ENCODE measurements at regions not wholly inside any gene's neighbourhood (a gene's known extent, or its start where the extent isn't known, plus 50 kb on each side); places are given as distances from the start of the nearest gene placed in this dataset.
A peak's percentile ranks its signal among the peaks of the same experiment; 100 is the strongest.
"Not testable (repeated sequence)": the region's sequence is repeated elsewhere in the genome, so short reads cannot be mapped to it uniquely, and the experiment has no call there.

DNA sequence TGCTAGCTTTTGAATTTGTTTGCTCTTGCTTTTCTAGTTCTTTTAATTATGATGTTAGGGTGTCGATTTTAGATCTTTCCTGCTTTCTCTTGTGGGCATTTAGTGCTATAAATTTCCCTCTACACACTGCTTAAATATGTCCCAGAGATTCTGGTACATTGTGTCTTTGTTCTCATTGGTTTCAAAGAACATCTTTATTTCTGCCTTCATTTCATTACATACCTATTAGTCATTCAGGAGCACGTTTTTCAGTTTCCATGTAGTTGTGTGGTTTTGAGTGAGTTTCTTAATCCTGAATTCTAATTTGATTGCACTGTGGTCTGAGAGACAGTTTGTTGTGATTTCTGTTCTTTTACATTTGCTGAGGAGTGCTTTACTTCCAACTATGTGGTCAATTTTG, 51.2 kb upstream of the MB21D2 start:
- peak; percentile 40 to 75 for DNase-seq (ENCODE audit: low read depth in 2 of 2)
- not testable (repeated sequence) for H3K4me3 ChIP-seq (replicated peaks in 1 of 2; ENCODE audit: low read depth in 2 of 2, low read length in 2 of 2)

DNA sequence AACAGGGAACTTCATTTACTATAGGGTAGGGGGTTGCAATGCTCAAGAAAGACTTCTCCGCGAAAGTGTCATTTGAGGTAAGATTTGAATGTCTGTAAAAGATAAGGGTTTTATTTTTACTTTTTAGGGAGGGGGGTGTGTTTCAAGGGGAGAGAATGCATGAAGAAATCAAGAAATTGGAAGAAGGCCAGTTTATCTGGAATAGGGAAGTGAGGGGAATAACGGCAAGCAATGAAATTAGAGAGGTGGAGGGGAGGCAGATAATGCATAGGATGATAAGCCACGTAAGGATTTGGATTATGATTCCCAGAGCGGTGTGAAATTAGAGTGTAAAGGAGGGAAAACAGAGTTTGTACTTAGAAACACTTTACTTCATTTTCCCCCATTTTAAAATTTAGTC, 63.0 kb upstream of the MB21D2 start:
- no peak overlapping the region for H3K4me3 ChIP-seq (replicated peaks in 1 of 2; ENCODE audit: low read depth in 2 of 2, low read length in 2 of 2)
- no peak for DNase-seq (ENCODE audit: low read depth in 2 of 2)
- TF ChIP-seq, protein P1, sequence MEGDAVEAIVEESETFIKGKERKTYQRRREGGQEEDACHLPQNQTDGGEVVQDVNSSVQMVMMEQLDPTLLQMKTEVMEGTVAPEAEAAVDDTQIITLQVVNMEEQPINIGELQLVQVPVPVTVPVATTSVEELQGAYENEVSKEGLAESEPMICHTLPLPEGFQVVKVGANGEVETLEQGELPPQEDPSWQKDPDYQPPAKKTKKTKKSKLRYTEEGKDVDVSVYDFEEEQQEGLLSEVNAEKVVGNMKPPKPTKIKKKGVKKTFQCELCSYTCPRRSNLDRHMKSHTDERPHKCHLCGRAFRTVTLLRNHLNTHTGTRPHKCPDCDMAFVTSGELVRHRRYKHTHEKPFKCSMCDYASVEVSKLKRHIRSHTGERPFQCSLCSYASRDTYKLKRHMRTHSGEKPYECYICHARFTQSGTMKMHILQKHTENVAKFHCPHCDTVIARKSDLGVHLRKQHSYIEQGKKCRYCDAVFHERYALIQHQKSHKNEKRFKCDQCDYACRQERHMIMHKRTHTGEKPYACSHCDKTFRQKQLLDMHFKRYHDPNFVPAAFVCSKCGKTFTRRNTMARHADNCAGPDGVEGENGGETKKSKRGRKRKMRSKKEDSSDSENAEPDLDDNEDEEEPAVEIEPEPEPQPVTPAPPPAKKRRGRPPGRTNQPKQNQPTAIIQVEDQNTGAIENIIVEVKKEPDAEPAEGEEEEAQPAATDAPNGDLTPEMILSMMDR (IDR thresholded peaks at IDR 0.05; ENCODE audit: low read depth, low read length): no peak

DNA sequence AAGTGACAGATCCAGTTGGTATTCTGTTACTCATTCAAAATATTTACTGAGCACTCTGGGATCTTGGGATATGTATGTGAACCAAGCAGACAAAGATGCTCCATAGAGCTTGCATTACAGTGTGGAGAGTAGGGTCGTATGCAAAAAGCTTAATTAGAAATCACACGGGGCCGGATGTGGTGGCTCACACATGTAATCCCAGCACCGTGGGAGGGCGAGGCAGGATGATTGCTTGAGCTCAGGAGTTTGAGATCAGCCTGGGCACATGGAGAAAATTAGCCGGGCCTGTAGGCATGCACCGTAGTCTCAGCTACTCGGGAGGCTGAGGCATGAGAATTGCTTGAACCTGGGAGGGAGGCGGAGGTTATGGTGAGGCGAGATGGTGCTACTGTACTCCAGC, 68.7 kb upstream of the MB21D2 start:
- TF ChIP-seq, protein P1 (IDR thresholded peaks at IDR 0.05; ENCODE audit: low read depth, low read length): no peak
- peak in 1 of 2 donors; percentile 6 for DNase-seq (ENCODE audit: low read depth in 2 of 2)
- no peak overlapping the region for H3K4me3 ChIP-seq (replicated peaks in 1 of 2; ENCODE audit: low read depth in 2 of 2, low read length in 2 of 2)

DNA sequence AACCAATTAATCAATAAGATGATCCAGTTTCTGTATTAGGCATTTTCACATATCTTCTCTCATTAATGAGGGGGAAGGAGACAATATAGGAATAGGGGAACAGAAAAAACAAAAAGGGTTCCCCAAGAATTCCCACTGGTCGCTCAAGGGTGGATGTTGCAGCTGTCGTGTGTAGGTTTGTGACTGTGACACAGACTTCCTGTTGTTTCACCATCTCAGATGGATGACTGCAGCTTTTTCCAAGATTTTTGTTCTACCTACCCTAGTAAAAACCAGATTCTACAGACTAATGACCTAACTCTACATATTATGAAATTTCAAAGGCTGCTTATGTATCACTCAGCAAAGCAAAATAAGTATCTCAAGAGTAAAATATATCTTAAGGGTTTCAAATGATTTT, 73.7 kb upstream of the MB21D2 start:
- H3K4me3 ChIP-seq (replicated peaks in 1 of 2; ENCODE audit: low read depth in 2 of 2, low read length in 2 of 2): no peak overlapping the region
- TF ChIP-seq, protein P1 (IDR thresholded peaks at IDR 0.05; ENCODE audit: low read depth, low read length): no peak
- DNase-seq (ENCODE audit: low read depth in 2 of 2): no peak

DNA sequence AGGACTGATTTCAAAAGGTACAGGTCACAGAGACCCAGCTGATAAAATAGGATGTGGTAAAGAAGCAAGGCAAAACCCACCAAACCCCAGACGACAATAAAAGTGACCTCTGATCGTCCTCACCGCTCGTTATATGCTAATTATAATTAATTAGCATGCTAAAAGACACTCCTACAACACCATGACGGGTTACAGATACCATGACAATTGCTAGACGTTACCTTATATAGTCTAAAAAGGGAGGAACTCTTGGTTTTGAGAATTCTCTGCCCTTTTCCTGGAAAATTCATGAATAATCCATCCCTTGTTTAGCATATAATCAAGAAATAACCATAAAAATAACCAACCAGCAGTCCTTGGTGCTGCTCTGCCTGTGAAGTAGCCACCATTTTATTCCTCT, 74.7 kb upstream of the MB21D2 start:
- TF ChIP-seq, protein P1 (IDR thresholded peaks at IDR 0.05; ENCODE audit: low read depth, low read length): no peak
- DNase-seq (ENCODE audit: low read depth in 2 of 2): no peak
- H3K4me3 ChIP-seq (replicated peaks in 1 of 2; ENCODE audit: low read depth in 2 of 2, low read length in 2 of 2): no peak overlapping the region

DNA sequence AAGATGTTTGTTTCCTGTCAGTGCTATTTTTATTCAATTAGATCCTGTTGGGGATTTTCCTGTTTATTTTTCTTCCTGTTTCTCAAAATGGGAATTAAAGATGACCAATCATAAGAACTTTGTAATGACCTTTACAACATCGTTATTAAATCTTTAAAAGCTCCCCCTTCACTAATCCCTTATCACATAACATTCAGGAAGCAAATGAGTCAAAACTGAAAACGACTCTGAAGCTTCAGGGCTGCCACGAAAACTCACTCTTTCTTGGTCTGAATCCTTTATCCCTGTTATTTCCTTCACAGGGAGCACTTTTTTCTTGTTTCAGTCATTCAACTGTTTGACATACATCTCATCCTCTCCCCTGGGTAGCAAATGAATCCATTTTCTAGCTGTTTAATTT, 75.8 kb upstream of the MB21D2 start:
- TF ChIP-seq, protein P1 (IDR thresholded peaks at IDR 0.05; ENCODE audit: low read depth, low read length): no peak
- H3K4me3 ChIP-seq (replicated peaks in 1 of 2; ENCODE audit: low read depth in 2 of 2, low read length in 2 of 2): no peak overlapping the region
- no peak for DNase-seq (ENCODE audit: low read depth in 2 of 2)

DNA sequence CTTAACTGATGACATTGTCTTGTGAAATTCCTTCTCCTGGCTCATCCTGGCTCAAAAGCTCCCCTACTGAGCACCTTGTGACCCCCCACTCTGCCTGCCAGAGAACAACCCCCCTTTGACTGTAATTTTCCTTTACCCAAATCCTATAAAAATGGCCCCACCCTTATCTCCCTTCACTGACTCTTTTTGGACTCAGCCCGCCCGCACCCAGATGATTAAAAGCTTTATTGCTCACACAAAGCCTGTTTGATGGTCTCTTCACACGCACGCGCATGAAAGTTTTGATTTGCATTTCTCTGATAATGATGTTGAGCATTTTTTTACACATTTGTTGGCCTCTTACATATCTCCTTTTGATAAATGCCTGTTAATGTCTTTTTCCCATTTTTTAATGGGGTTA, 83.5 kb upstream of the MB21D2 start:
- H3K4me3 ChIP-seq (replicated peaks in 1 of 2; ENCODE audit: low read depth in 2 of 2, low read length in 2 of 2); DNase-seq (ENCODE audit: low read depth in 2 of 2): not testable (repeated sequence)

DNA sequence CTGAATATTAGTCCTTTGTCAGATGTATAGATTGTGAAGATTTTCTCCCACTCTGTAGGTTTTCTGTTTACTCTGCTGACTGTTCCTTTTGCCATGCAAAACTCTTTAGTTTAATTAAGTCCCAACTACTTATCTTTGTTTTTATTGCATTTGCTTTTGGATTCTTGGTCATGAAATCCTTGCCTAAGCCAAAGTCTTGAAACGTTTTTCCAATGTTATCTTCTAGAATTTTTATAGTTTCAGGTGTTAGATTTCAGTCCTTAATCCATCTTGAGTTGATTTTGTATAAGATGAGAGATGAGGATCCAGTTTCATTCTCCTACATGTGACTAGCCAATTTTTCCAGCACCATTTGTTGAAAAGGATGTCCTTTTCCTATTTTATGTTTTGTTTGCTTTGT, 86.0 kb upstream of the MB21D2 start:
- not testable (repeated sequence) for DNase-seq (ENCODE audit: low read depth in 2 of 2)

DNA sequence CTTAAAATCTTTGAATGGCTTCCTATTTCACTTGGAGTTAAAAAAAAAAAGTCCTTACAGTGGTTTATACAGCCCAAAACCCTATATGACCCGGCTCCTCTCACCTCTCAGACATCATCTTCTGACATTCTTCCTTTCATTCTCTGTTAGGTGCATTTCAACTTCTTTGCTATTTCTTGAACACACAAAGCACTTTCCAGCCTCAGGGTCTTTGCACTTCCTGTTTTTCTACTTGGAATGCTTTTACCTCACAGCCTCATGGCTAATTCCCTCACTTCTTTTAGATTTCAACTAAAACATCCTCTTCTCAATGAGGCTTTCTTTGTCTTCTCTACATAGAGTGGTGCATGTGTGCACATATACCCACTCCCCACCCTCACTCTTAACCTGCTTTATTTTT, 91.0 kb upstream of the MB21D2 start:
- H3K4me3 ChIP-seq (replicated peaks in 1 of 2; ENCODE audit: low read depth in 2 of 2, low read length in 2 of 2): no peak overlapping the region
- DNase-seq (ENCODE audit: low read depth in 2 of 2): no peak
- TF ChIP-seq, protein P1 (IDR thresholded peaks at IDR 0.05; ENCODE audit: low read depth, low read length): no peak

More for the DNA sequence above, 86.0 kb upstream of the MB21D2 start:
- H3K4me3 ChIP-seq (replicated peaks in 1 of 2; ENCODE audit: low read depth in 2 of 2, low read length in 2 of 2): not testable (repeated sequence)
